GM12878 (cell line): ENCODE measurements at regions not wholly inside any gene's neighbourhood (a gene's known extent, or its start where the extent isn't known, plus 50 kb on each side); places are given as distances from the start of the nearest gene placed in this dataset.

Source experiments
- ATAC-seq: fragments of 200-7000 bp; cut with Tn5 transposase; 3 replicates; pipeline ENCODE4 v1.9.1; 2020; ENCODE audit warnings: mild to moderate bottlenecking, moderate library complexity
- BruUV-seq: library from RNA; stranded (reverse); fragments of 400-500 nt; replicated peaks from 2 replicates; lab custom pipeline; 2021; lab: Mats Ljungman, UMichigan
- CTCF ChIA-PET: fragments of 300-600 bp; sonication (Branson Sonifier 250); formaldehyde crosslinking; extraction: SDS; loops from one replicate; lab custom pipeline; 2021; ENCODE audit warnings: inconsistent platforms; lab: Yijun Ruan, JAX
- POLR2A ChIA-PET: fragments of 350-600 bp; formaldehyde crosslinking; extraction: SDS; loops from one replicate; lab custom pipeline; 2021; ENCODE audit warnings: inconsistent platforms; lab: Charles Lee
- RAD21 ChIA-PET: fragments of 300-600 bp; sonication (Branson Sonifier 250); formaldehyde crosslinking; loops from one replicate; lab custom pipeline; 2023; ENCODE audit warnings: antibody characterized with exemption; ENCODE audit not compliant: unreplicated experiment; lab: Charles Lee
- SMC1A ChIA-PET: fragments of 300-600 bp; sonication (Branson Sonifier 250); formaldehyde crosslinking; loops from one replicate; lab custom pipeline; 2023; ENCODE audit not compliant: unreplicated experiment, uncharacterized antibody; lab: Charles Lee
- DNase-seq: peaks from one replicate; pipeline ENCODE4 v3.0.0-alpha.2; 2011; ENCODE audit warnings: low read depth, low spot score
- FAIRE-seq: peaks from 3 replicates; lab custom pipeline; 2011; peaks lifted over from hg19 to GRCh38; lab: Jason Lieb, UNC
- H2AFZ ChIP-seq: 2 replicates; pipeline ENCODE4 v1.6.0; 2011; ENCODE audit warnings: low read depth, low read length, control low read depth; ENCODE audit not compliant: control insufficient read depth
- H3K27ac ChIP-seq: 2 replicates; pipeline ENCODE4 v1.5.1; 2011; ENCODE audit warnings: control low read depth; ENCODE audit not compliant: control insufficient read depth, insufficient read depth
- H3K27me3 ChIP-seq, 2 experiments: replicated peaks in 1 of 2; 2 replicates each; pipeline versions ENCODE4 v1.6.0 to v1.6.1; 2011; ENCODE audit warnings: low read length in 1 of 2; ENCODE audit not compliant: control insufficient read depth in 2 of 2, insufficient read depth in 2 of 2
- H3K36me3 ChIP-seq, 2 experiments: 2 replicates each; pipeline ENCODE4 v1.5.1; 2011; ENCODE audit warnings: low read length in 1 of 2; ENCODE audit not compliant: control insufficient read depth in 2 of 2, insufficient read depth in 2 of 2
- H3K4me1 ChIP-seq: 2 replicates; pipeline ENCODE4 v1.6.1; 2011; ENCODE audit warnings: mild to moderate bottlenecking, low read length, moderate library complexity, mixed read lengths; ENCODE audit not compliant: control insufficient read depth, insufficient read depth
- H3K4me2 ChIP-seq: 2 replicates; pipeline ENCODE4 v1.6.0; 2011; ENCODE audit warnings: control low read depth; ENCODE audit not compliant: control insufficient read depth, insufficient read depth
- H3K4me3 ChIP-seq: fragments of 200-600 bp; sonication (generic); 2 replicates; pipeline ENCODE4 v1.5.1; 2016
- H3K79me2 ChIP-seq: 2 replicates; pipeline ENCODE4 v1.6.0; 2011; ENCODE audit warnings: low read length; ENCODE audit not compliant: control insufficient read depth, insufficient read depth
- H3K9ac ChIP-seq: 2 replicates; pipeline ENCODE4 v1.8.0; 2011; ENCODE audit warnings: low read length, control low read depth, mixed read lengths; ENCODE audit not compliant: control insufficient read depth, insufficient read depth
- H3K9me3 ChIP-seq: replicated peaks from 3 replicates; pipeline ENCODE4 v1.5.1; 2011; ENCODE audit warnings: mild to moderate bottlenecking, low read length; ENCODE audit not compliant: control insufficient read depth, insufficient read depth
- H4K20me1 ChIP-seq: 2 replicates; pipeline ENCODE4 v1.6.0; 2011; ENCODE audit not compliant: control insufficient read depth, insufficient read depth
- RELB ChIP-seq: fragments of 450-650 bp; IDR thresholded peaks from 2 replicates; pipeline ENCODE4 v1.6.1; 2017; ENCODE audit warnings: low read depth, mild to moderate bottlenecking, moderate library complexity
- RUNX3 ChIP-seq: IDR thresholded peaks from 2 replicates; pipeline ENCODE4 v1.6.1; 2012; ENCODE audit warnings: low read length, inconsistent platforms
- TCF3 ChIP-seq: IDR thresholded peaks from 2 replicates; pipeline ENCODE4 v1.6.1; 2012; ENCODE audit warnings: low read depth, mild to moderate bottlenecking, low read length, borderline replicate concordance; ENCODE audit not compliant: insufficient read depth
- ZBTB33 ChIP-seq: fragments of 450-650 bp; IDR thresholded peaks from 2 replicates; pipeline ENCODE4 v1.6.1; 2017; ENCODE audit warnings: mild to moderate bottlenecking
- ZSCAN29 ChIP-seq: fragments of 450-650 bp; IDR thresholded peaks from 2 replicates; pipeline ENCODE4 v1.6.1; 2017; ENCODE audit warnings: mild to moderate bottlenecking, moderate library complexity
- ZZZ3 ChIP-seq: IDR thresholded peaks from 2 replicates; pipeline ENCODE4 v1.6.1; 2011; ENCODE audit warnings: low read depth; ENCODE audit not compliant: control insufficient read depth, insufficient read length
- WGBS: methylation state at CpG from one replicate; pipeline ENCODE4 v1.1.6; 2016; ENCODE audit warnings: low lambda C conversion rate; ENCODE audit not compliant: insufficient replicate concordance, insufficient coverage; ENCODE audit errors: missing lambda C conversion rate; 5-methylcytosine and 5-hydroxymethylcytosine counted together
- in situ Hi-C: fragments of 300-500 bp; cut with MboI; formaldehyde crosslinking; loops from 9 replicates; pipeline ENCODE4 v1.14.3; 2018; ENCODE audit warnings: mixed read lengths
- intact Hi-C: fragments of 100-400 bp; cut with micrococcal nuclease; formaldehyde crosslinking; loops from one replicate; pipeline ENCODE4 v1.14.2; 2022; ENCODE audit not compliant: unreplicated experiment
- TF ChIP-seq, protein P1 (sequence below): IDR thresholded peaks from 2 replicates; pipeline ENCODE4 v1.6.1; 2012; ENCODE audit warnings: low read length, inconsistent platforms
- TF ChIP-seq, protein P2 (sequence below): fragments of 450-650 bp; IDR thresholded peaks from 2 replicates; pipeline ENCODE4 v1.6.1; 2017; ENCODE audit warnings: borderline replicate concordance

DNA sequence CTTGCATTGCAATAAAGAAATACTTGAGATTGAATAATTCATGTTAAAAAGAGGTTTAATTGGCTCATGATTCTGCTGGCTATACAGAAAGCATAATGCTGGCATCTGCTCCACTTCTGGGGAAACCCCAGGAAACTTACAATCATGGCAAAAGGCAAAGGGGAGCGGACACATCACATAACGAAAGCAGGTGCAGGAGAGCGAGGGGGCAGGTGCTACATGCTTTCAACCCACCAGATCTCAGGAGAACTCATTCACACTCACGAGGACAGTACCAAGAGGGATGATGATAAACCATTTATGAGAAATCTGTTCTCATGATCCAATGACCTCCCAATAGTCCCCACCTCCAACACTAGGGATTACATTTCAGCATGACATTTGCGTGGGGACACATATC lies 172.6 kb downstream of the RASSF9 start:
- H3K4me2 ChIP-seq, result no peak overlapping the region
- intact Hi-C loops (no loop called here), in situ Hi-C loops (no loop called here)
- H3K27ac ChIP-seq, result no peak overlapping the region
- H3K9ac ChIP-seq, result no peak overlapping the region
- H3K79me2 ChIP-seq, result no peaks in the 10 kb centered on the region
- SMC1A ChIA-PET, result no interaction called here
- no peaks in the 10 kb centered on the region for H3K36me3 ChIP-seq
- TF ChIP-seq ZSCAN29 (no peak), ZZZ3 (no peak), RELB (no peak), TCF3 (no peak), ZBTB33 (no peak), RUNX3 (no peak)
- TF ChIP-seq, protein P1, sequence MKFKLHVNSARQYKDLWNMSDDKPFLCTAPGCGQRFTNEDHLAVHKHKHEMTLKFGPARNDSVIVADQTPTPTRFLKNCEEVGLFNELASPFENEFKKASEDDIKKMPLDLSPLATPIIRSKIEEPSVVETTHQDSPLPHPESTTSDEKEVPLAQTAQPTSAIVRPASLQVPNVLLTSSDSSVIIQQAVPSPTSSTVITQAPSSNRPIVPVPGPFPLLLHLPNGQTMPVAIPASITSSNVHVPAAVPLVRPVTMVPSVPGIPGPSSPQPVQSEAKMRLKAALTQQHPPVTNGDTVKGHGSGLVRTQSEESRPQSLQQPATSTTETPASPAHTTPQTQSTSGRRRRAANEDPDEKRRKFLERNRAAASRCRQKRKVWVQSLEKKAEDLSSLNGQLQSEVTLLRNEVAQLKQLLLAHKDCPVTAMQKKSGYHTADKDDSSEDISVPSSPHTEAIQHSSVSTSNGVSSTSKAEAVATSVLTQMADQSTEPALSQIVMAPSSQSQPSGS, result no peak
- TF ChIP-seq, protein P2, sequence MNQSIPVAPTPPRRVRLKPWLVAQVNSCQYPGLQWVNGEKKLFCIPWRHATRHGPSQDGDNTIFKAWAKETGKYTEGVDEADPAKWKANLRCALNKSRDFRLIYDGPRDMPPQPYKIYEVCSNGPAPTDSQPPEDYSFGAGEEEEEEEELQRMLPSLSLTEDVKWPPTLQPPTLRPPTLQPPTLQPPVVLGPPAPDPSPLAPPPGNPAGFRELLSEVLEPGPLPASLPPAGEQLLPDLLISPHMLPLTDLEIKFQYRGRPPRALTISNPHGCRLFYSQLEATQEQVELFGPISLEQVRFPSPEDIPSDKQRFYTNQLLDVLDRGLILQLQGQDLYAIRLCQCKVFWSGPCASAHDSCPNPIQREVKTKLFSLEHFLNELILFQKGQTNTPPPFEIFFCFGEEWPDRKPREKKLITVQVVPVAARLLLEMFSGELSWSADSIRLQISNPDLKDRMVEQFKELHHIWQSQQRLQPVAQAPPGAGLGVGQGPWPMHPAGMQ, result no peak
- no peaks in the 10 kb centered on the region for H4K20me1 ChIP-seq
- H3K4me3 ChIP-seq, result no peak overlapping the region
- H3K27me3 ChIP-seq, result no peaks in the 10 kb centered on the region
- no peak for FAIRE-seq
- POLR2A ChIA-PET, result no interaction called here
- ATAC-seq, result no peak
- DNase-seq, result no peak
- BruUV-seq, result no TSS peak
- CTCF ChIA-PET, result no interaction called here
- no peaks in the 10 kb centered on the region for H3K4me1 ChIP-seq
- 10% methylated on average over 5 of the region's 5 CpGs for WGBS
- RAD21 ChIA-PET, result no interaction called here
- no peak overlapping the region for H2AFZ ChIP-seq
- H3K9me3 ChIP-seq, result no peaks in the 10 kb centered on the region
